Astrocyte (in vitro differentiated cells and primary cell): ENCODE measurements at regions not wholly inside any gene's neighbourhood (a gene's known extent, or its start where the extent isn't known, plus 50 kb on each side); places are given as distances from the start of the nearest gene placed in this dataset.

Experiments
- DNase-seq: peaks from one replicate; pipeline ENCODE4 v3.0.0-alpha.2; 2010; ENCODE audit warnings: low read depth
- FAIRE-seq: peaks from 2 replicates; lab custom pipeline; 2011; peaks lifted over from hg19 to GRCh38; lab: Jason Lieb, UNC
- H2AFZ ChIP-seq: 2 replicates; pipeline ENCODE4 v1.6.0; 2012; ENCODE audit warnings: low read depth, low read length, inconsistent platforms
- H3K27ac ChIP-seq: 2 replicates; pipeline ENCODE4 v1.5.1; 2011; ENCODE audit warnings: low read depth, low read length, inconsistent platforms
- H3K27me3 ChIP-seq: 2 replicates; pipeline ENCODE4 v1.6.0; 2011; ENCODE audit warnings: low read length, inconsistent platforms; ENCODE audit not compliant: insufficient read depth
- H3K36me3 ChIP-seq: 2 replicates; pipeline ENCODE4 v1.5.1; 2011; ENCODE audit warnings: low read length, inconsistent platforms; ENCODE audit not compliant: insufficient read depth
- H3K4me1 ChIP-seq: 2 replicates; pipeline ENCODE4 v1.5.1; 2011; ENCODE audit warnings: low read length, inconsistent platforms; ENCODE audit not compliant: insufficient read depth
- H3K4me2 ChIP-seq: 2 replicates; pipeline ENCODE4 v1.6.0; 2012; ENCODE audit warnings: low read length, inconsistent platforms
- H3K4me3 ChIP-seq: 2 replicates; pipeline ENCODE4 v1.5.1; 2011; ENCODE audit warnings: low read depth, mild to moderate bottlenecking, low read length, inconsistent platforms; ENCODE audit not compliant: insufficient read depth
- H3K79me2 ChIP-seq: 2 replicates; pipeline ENCODE4 v1.6.0; 2012; ENCODE audit warnings: mild to moderate bottlenecking, low read length, inconsistent platforms; ENCODE audit not compliant: insufficient read depth
- H3K9ac ChIP-seq: 2 replicates; pipeline ENCODE4 v1.6.0; 2012; ENCODE audit warnings: mild to moderate bottlenecking, low read length, inconsistent platforms
- H3K9me3 ChIP-seq: 2 replicates; pipeline ENCODE4 v1.5.1; 2012; ENCODE audit warnings: low read depth, mild to moderate bottlenecking, low read length, inconsistent platforms; ENCODE audit not compliant: insufficient read depth
- H4K20me1 ChIP-seq: 2 replicates; pipeline ENCODE4 v1.6.0; 2012; ENCODE audit warnings: low read length, inconsistent platforms; ENCODE audit not compliant: insufficient read depth
- H3K27ac Mint-ChIP-seq: one replicate; pipeline ENCODE4 v1.8.0; 2021; ENCODE audit warnings: mild to moderate bottlenecking, mixed read lengths; ENCODE audit not compliant: unreplicated experiment
- H3K27me3 Mint-ChIP-seq: one replicate; pipeline ENCODE4 v1.8.0; 2021; ENCODE audit warnings: low read depth, mixed read lengths; ENCODE audit not compliant: unreplicated experiment
- H3K36me3 Mint-ChIP-seq: one replicate; pipeline ENCODE4 v1.8.0; 2021; ENCODE audit warnings: low read depth, mixed read lengths; ENCODE audit not compliant: unreplicated experiment
- H3K4me1 Mint-ChIP-seq: one replicate; pipeline ENCODE4 v1.8.0; 2021; ENCODE audit warnings: low read depth, mixed read lengths; ENCODE audit not compliant: unreplicated experiment
- H3K4me3 Mint-ChIP-seq: one replicate; pipeline ENCODE4 v1.8.0; 2021; ENCODE audit warnings: mild to moderate bottlenecking, moderate library complexity, mixed read lengths; ENCODE audit not compliant: unreplicated experiment
- H3K9me3 Mint-ChIP-seq: one replicate; pipeline ENCODE4 v1.8.0; 2021; ENCODE audit warnings: mild to moderate bottlenecking, mixed read lengths; ENCODE audit not compliant: unreplicated experiment
- EZH2 ChIP-seq: IDR thresholded peaks from 2 replicates; pipeline ENCODE4 v1.6.1; 2012; ENCODE audit warnings: mild to moderate bottlenecking, low read length, inconsistent platforms; ENCODE audit not compliant: insufficient read depth
- TF ChIP-seq, protein P1 (sequence below): IDR thresholded peaks from 2 replicates; pipeline ENCODE4 v1.5.1; 2011; ENCODE audit warnings: low read depth, mild to moderate bottlenecking, inconsistent platforms, low read length, moderate library complexity; ENCODE audit not compliant: insufficient read depth

- Histone ChIP-seq H3K4me2 (no peak overlapping the region), H3K9me3 (no peaks in the 10 kb centered on the region), H3K36me3 (no peaks in the 10 kb centered on the region), H3K79me2 (no peaks in the 10 kb centered on the region), H3K27ac (no peak overlapping the region), H3K9ac (no peak overlapping the region), H2AFZ (no peak overlapping the region), H3K4me3 (no peak overlapping the region), H4K20me1 (no peaks in the 10 kb centered on the region), H3K4me1 (no peaks in the 10 kb centered on the region), H3K27me3 (no peaks in the 10 kb centered on the region)
- Mint-ChIP-seq H3K4me1 (no peaks in the 10 kb centered on the region), H3K9me3 (no peaks in the 10 kb centered on the region), H3K27ac (no peak overlapping the region), H3K4me3 (no peak overlapping the region), H3K36me3 (no peaks in the 10 kb centered on the region), H3K27me3 (no peaks in the 10 kb centered on the region)
- FAIRE-seq (no peak), DNase-seq (no peak)
- no peak for TF ChIP-seq EZH2
- TF ChIP-seq, protein P1, sequence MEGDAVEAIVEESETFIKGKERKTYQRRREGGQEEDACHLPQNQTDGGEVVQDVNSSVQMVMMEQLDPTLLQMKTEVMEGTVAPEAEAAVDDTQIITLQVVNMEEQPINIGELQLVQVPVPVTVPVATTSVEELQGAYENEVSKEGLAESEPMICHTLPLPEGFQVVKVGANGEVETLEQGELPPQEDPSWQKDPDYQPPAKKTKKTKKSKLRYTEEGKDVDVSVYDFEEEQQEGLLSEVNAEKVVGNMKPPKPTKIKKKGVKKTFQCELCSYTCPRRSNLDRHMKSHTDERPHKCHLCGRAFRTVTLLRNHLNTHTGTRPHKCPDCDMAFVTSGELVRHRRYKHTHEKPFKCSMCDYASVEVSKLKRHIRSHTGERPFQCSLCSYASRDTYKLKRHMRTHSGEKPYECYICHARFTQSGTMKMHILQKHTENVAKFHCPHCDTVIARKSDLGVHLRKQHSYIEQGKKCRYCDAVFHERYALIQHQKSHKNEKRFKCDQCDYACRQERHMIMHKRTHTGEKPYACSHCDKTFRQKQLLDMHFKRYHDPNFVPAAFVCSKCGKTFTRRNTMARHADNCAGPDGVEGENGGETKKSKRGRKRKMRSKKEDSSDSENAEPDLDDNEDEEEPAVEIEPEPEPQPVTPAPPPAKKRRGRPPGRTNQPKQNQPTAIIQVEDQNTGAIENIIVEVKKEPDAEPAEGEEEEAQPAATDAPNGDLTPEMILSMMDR, result no peak
These were observed 308.4 kb upstream of the RARB start for GRCh38 chr3:25119682-25120081.

GRCh38 chr3:25120665-25121064 lies 307.4 kb upstream of the RARB start:
- FAIRE-seq, result no peak
- no peak overlapping the region for H3K27ac Mint-ChIP-seq

DNA sequence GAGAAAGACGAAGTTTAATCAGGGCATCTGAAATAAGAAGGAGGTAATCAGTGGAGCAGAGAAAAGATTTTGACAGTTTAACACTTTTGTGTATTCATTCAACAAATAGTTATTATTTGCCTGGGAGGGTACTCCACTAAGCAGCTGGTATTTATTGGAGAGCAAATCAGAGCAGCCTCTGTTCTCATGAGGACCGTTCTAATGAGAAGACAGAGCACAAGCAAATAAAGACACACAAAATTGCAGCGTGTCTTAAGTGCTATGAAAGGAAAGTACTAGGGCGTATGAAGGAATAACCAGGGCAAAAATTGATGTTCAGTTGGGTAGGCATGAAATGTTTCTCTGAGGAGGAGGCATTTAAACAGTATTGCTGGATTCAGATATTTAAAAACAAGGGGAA lies 302.9 kb upstream of the RARB start:
- Histone ChIP-seq H3K27me3 (no peaks in the 10 kb centered on the region), H3K36me3 (no peaks in the 10 kb centered on the region), H2AFZ (no peak overlapping the region), H3K9ac (no peak overlapping the region), H4K20me1 (no peaks in the 10 kb centered on the region), H3K27ac (no peak overlapping the region), H3K9me3 (peaks cover 3% of the 10 kb centered on the region), H3K4me3 (no peak overlapping the region), H3K4me1 (no peaks in the 10 kb centered on the region), H3K4me2 (no peak overlapping the region), H3K79me2 (no peaks in the 10 kb centered on the region)
- Mint-ChIP-seq H3K4me1 (no peaks in the 10 kb centered on the region), H3K36me3 (no peaks in the 10 kb centered on the region), H3K27ac (no peak overlapping the region), H3K4me3 (no peak overlapping the region), H3K27me3 (no peaks in the 10 kb centered on the region), H3K9me3 (peaks cover 9% of the 10 kb centered on the region)
- no peak for FAIRE-seq
- DNase-seq, result no peak
- TF ChIP-seq EZH2, result no peak
- TF ChIP-seq, protein P1, result no peak

More at GRCh38 chr3:25120665-25121064, 307.4 kb upstream of the RARB start:
- Mint-ChIP-seq H3K4me3 (no peak overlapping the region), H3K4me1 (no peaks in the 10 kb centered on the region), H3K27me3 (no peaks in the 10 kb centered on the region), H3K36me3 (no peaks in the 10 kb centered on the region), H3K9me3 (no peaks in the 10 kb centered on the region)
- no peak overlapping the region for H3K27ac ChIP-seq
- H3K9ac ChIP-seq, result no peak overlapping the region
- H3K9me3 ChIP-seq, result no peaks in the 10 kb centered on the region
- H2AFZ ChIP-seq, result no peak overlapping the region
- no peak overlapping the region for H3K4me2 ChIP-seq
- H3K4me3 ChIP-seq, result no peak overlapping the region
- TF ChIP-seq, protein P1, result no peak
- TF ChIP-seq EZH2, result no peak
- no peaks in the 10 kb centered on the region for H3K79me2 ChIP-seq
- H4K20me1 ChIP-seq, result no peaks in the 10 kb centered on the region
- no peaks in the 10 kb centered on the region for H3K4me1 ChIP-seq
- H3K27me3 ChIP-seq, result no peaks in the 10 kb centered on the region
- DNase-seq, result no peak
- H3K36me3 ChIP-seq, result no peaks in the 10 kb centered on the region
